HCT116 (cell line): ENCODE measurements at regions not wholly inside any gene's neighbourhood (a gene's known extent, or its start where the extent isn't known, plus 50 kb on each side); places are given as distances from the start of the nearest gene placed in this dataset.

Experiments
- EGR1 ChIP-seq: IDR thresholded peaks from 2 replicates; pipeline ENCODE4 v1.6.1; 2012; ENCODE audit warnings: low read depth
- EZH2 ChIP-seq: fragments of 200-600 bp; sonication (generic); IDR thresholded peaks from 2 replicates; pipeline ENCODE4 v1.6.1; 2017; ENCODE audit warnings: antibody characterized with exemption, mixed run types

DNA sequence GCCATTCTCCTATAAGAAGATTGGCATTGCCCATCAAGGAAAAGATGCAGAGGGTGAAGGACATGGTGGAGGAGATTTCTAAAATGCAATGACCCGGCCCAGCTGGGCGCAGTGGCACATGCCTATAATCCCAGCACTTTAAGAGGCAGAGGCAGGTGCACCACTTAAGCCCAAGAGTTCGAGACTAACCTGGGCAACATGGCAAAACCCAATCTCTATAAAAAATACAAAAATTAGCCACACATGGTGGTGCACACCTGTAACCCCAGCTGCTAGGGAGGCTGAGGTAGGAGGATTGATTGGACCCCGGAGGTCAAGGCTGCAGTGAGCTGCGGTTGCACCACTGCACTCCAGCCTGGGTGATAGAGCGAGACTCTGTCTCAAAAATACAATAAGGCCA lies 331.8 kb downstream of the FOXO1 start:
- TF ChIP-seq EZH2, result no peak
- no peak for TF ChIP-seq EGR1
